ENCODE measurements at regions not wholly inside any gene's neighbourhood (a gene's known extent, or its start where the extent isn't known, plus 50 kb on each side); places are given as distances from the start of the nearest gene placed in this dataset.

GRCh38 chr9:126203313-126203712, 123.3 kb upstream of the MVB12B start:
- peak; percentile 33; the same call in 1 of the 2 replicates for TF ChIP-seq CTCF (conservative IDR thresholded peaks at IDR 0.05; ENCODE audit: low read depth, low read length)
- H3K4me1 ChIP-seq (ENCODE audit: low read depth, poor library complexity, severe bottlenecking), result no peaks in the 10 kb centered on the region

GRCh38 chr9:126204197-126204596, 122.4 kb upstream of the MVB12B start:
- H3K9ac ChIP-seq, result no peak overlapping the region
- no peaks in the 10 kb centered on the region for H3K27me3 ChIP-seq (ENCODE audit: insufficient read depth, low read depth)
- H3K4me3 ChIP-seq (IDR thresholded peaks at IDR 0.05; ENCODE audit: insufficient read depth, low read depth, low read length), result no peak overlapping the region
- no peaks in the 10 kb centered on the region for H4K20me1 ChIP-seq (ENCODE audit: insufficient read depth)
- no peak overlapping the region for H2AFZ ChIP-seq (ENCODE audit: low read depth)
- H3K36me3 ChIP-seq (ENCODE audit: insufficient read depth), result no peaks in the 10 kb centered on the region
- no peak for TF ChIP-seq CTCF (conservative IDR thresholded peaks at IDR 0.05; ENCODE audit: low read depth, low read length)
- no peak overlapping the region for H3K27ac ChIP-seq
- H3K4me1 ChIP-seq (ENCODE audit: low read depth, poor library complexity, severe bottlenecking), result no peaks in the 10 kb centered on the region
- no peaks in the 10 kb centered on the region for H3K79me2 ChIP-seq (ENCODE audit: insufficient read depth, low read depth)
- H3K4me2 ChIP-seq, result no peak overlapping the region

More at GRCh38 chr9:126203313-126203712, 123.3 kb upstream of the MVB12B start:
- Histone ChIP-seq H3K27ac (no peak overlapping the region), H3K9ac (no peak overlapping the region), H2AFZ (ENCODE audit: low read depth) (no peak overlapping the region), H3K4me2 (no peak overlapping the region), H3K4me3 (IDR thresholded peaks at IDR 0.05; ENCODE audit: insufficient read depth, low read depth, low read length) (no peak overlapping the region), H3K27me3 (ENCODE audit: insufficient read depth, low read depth) (no peaks in the 10 kb centered on the region), H3K79me2 (ENCODE audit: insufficient read depth, low read depth) (no peaks in the 10 kb centered on the region), H3K36me3 (ENCODE audit: insufficient read depth) (no peaks in the 10 kb centered on the region), H4K20me1 (ENCODE audit: insufficient read depth) (no peaks in the 10 kb centered on the region)

GRCh38 chr9:126204708-126205225, 121.9 kb upstream of the MVB12B start:
- Histone ChIP-seq H3K36me3 (ENCODE audit: insufficient read depth) (no peaks in the 10 kb centered on the region), H3K9ac (no peak overlapping the region), H3K27ac (no peak overlapping the region), H3K4me2 (no peak overlapping the region), H4K20me1 (ENCODE audit: insufficient read depth) (no peaks in the 10 kb centered on the region), H3K4me1 (ENCODE audit: low read depth, poor library complexity, severe bottlenecking) (no peaks in the 10 kb centered on the region), H2AFZ (ENCODE audit: low read depth) (no peak overlapping the region), H3K27me3 (ENCODE audit: insufficient read depth, low read depth) (no peaks in the 10 kb centered on the region), H3K79me2 (ENCODE audit: insufficient read depth, low read depth) (no peaks in the 10 kb centered on the region), H3K4me3 (IDR thresholded peaks at IDR 0.05; ENCODE audit: insufficient read depth, low read depth, low read length) (no peak overlapping the region)
- TF ChIP-seq CTCF (conservative IDR thresholded peaks at IDR 0.05; ENCODE audit: low read depth, low read length), result no peak

GRCh38 chr9:126205265-126205664, 121.4 kb upstream of the MVB12B start:
- Histone ChIP-seq H3K79me2 (ENCODE audit: insufficient read depth, low read depth) (no peaks in the 10 kb centered on the region), H3K4me3 (IDR thresholded peaks at IDR 0.05; ENCODE audit: insufficient read depth, low read depth, low read length) (no peak overlapping the region), H3K27me3 (ENCODE audit: insufficient read depth, low read depth) (no peaks in the 10 kb centered on the region), H3K4me2 (no peak overlapping the region), H3K36me3 (ENCODE audit: insufficient read depth) (no peaks in the 10 kb centered on the region), H2AFZ (ENCODE audit: low read depth) (no peak overlapping the region), H4K20me1 (ENCODE audit: insufficient read depth) (no peaks in the 10 kb centered on the region), H3K9ac (no peak overlapping the region), H3K27ac (no peak overlapping the region), H3K4me1 (ENCODE audit: low read depth, poor library complexity, severe bottlenecking) (no peaks in the 10 kb centered on the region)
- no peak for TF ChIP-seq CTCF (conservative IDR thresholded peaks at IDR 0.05; ENCODE audit: low read depth, low read length)
